Adrenal gland (tissue), 9 donors: ENCODE measurements at regions not wholly inside any gene's neighbourhood (a gene's known extent, or its start where the extent isn't known, plus 50 kb on each side); places are given as distances from the start of the nearest gene placed in this dataset.

ENCODE experiments used
- DNase-seq, 7 donors: peaks; one replicate each; pipeline ENCODE4 v3.0.0-alpha.2; 2019 to 2020
- H3K27ac ChIP-seq, 5 donors: fragments of 200-600 bp; sonication (generic) in 4 of 5; 1 replicate in 3 of 5; 2 replicates in 2 of 5; pipeline versions ENCODE4 v1.5.1 to v1.8.0; 2016 to 2020; ENCODE audit warnings: mild to moderate bottlenecking in 1 of 5
- H3K27me3 ChIP-seq: fragments of 200-600 bp; 2 replicates; pipeline ENCODE4 v1.8.0; 2021
- H3K36me3 ChIP-seq, 2 donors: fragments of 200-600 bp; replicated peaks in 1 of 2; 1 replicate in 1 of 2; 2 replicates in 1 of 2; pipeline versions ENCODE4 v1.5.1 to v1.8.0; 2018 to 2022
- H3K4me1 ChIP-seq, 2 donors: fragments of 200-600 bp; replicated peaks in 1 of 2; 1 replicate in 1 of 2; 2 replicates in 1 of 2; pipeline versions ENCODE4 v1.5.1 to v1.8.0; 2018 to 2021
- H3K4me3 ChIP-seq, 4 donors: fragments of 200-600 bp; sonication (generic) in 3 of 4; one replicate each; pipeline ENCODE4 v1.5.1; 2016 to 2018
- H3K9me3 ChIP-seq, 3 donors: fragments of 200-600 bp; sonication (generic) in 1 of 3; replicated peaks in 1 of 3; 1 replicate in 2 of 3; 2 replicates in 1 of 3; pipeline versions ENCODE4 v1.5.1 to v1.8.0; 2016 to 2021
- CTCF ChIP-seq, 6 experiments: fragments of 450-650 bp in 4 of 6; fragments of 200-600 bp in 2 of 6; sonication (generic) in 1 of 6; IDR thresholded peaks; 1 replicate in 5 of 6; 2 replicates in 1 of 6; pipeline versions ENCODE4 v1.5.1 to v1.8.0; 2016 to 2021; ENCODE audit warnings: antibody characterized with exemption in 6 of 6, mild to moderate bottlenecking in 2 of 6, moderate library complexity in 1 of 6
- POLR2A ChIP-seq, 2 donors: fragments of 450-650 bp; IDR thresholded peaks; one replicate each; pipeline ENCODE4 v1.6.1; 2017; ENCODE audit warnings: antibody characterized with exemption in 2 of 2, mild to moderate bottlenecking in 2 of 2, moderate library complexity in 1 of 2
- WGBS, 4 donors: extraction: QIAGEN DNeasy Blood & Tissue Kit in 2 of 4; methylation state at CpG; one replicate each; pipeline versions ENCODE4 v1.1.5 to v1.1.7; 2013 to 2017; 5-methylcytosine and 5-hydroxymethylcytosine counted together
- intact Hi-C, 2 donors: fragments of 100-400 bp; cut with DNase I; formaldehyde crosslinking; loops; one replicate each; pipeline versions ENCODE4 v1.14.1 to v1.15.0; 2022 to 2023
- small RNA-seq, 2 donors: library from RNA; depleted of rRNA; stranded (forward); fragments of <200 nt; gene quantifications; one replicate each; pipeline ENCODE3, GENCODE V24; 2016
- donor health status: healthy with polysubstance abuse.
- donor health status: Bipolar disorder and iron deficiency.
- donor health status: DM: yes; HTN: yes; CAD: no.
- donor health status: DM: no; HTN: no; CAD: no.
- donor health status: DM: no; HTN: no; CAD: no.

- H3K27ac ChIP-seq = no peak overlapping the region
- H3K4me3 ChIP-seq = no peak overlapping the region
- 55 to 60% (median 57%) methylated on average over 6 of the region's 6 CpGs for WGBS, 4 donors
- TF ChIP-seq CTCF (IDR thresholded peaks at IDR 0.05) (no peak), POLR2A (IDR thresholded peaks at IDR 0.05) (no peak)
- no peaks in the 10 kb centered on the region for H3K36me3 ChIP-seq
- no peaks in the 10 kb centered on the region for H3K27me3 ChIP-seq
- no peaks in the 10 kb centered on the region for H3K9me3 ChIP-seq
- no peaks in the 10 kb centered on the region for H3K4me1 ChIP-seq
- intact Hi-C loops = no loop called here
- DNase-seq = peak in 4 of 7 donors; percentile 13 to 53 (median 20)
These were observed 55.1 kb upstream of the ARID2 start for GRCh38 chr12:45674181-45674977.

GRCh38 chr12:45675534-45675933, 54.0 kb upstream of the ARID2 start:
- no peaks in the 10 kb centered on the region for H3K36me3 ChIP-seq
- WGBS, 4 donors = 79 to 90% (median 82%) methylated on average over 2 of the region's 2 CpGs
- intact Hi-C loops = no loop called here
- H3K27me3 ChIP-seq = no peaks in the 10 kb centered on the region
- H3K4me3 ChIP-seq = no peak overlapping the region
- no peaks in the 10 kb centered on the region for H3K4me1 ChIP-seq
- TF ChIP-seq CTCF (IDR thresholded peaks at IDR 0.05) (no peak), POLR2A (IDR thresholded peaks at IDR 0.05) (no peak)
- no peak for DNase-seq
- H3K9me3 ChIP-seq = no peaks in the 10 kb centered on the region
- no peak overlapping the region for H3K27ac ChIP-seq

Small RNAs in the stretch of these regions (small RNA-seq; reads per million reads assigned to genes)
- 0 reads per million in 2 donors for gene RF00026
